ENCODE measurements at regions not wholly inside any gene's neighbourhood (a gene's known extent, or its start where the extent isn't known, plus 50 kb on each side); places are given as distances from the start of the nearest gene placed in this dataset.

DNA sequence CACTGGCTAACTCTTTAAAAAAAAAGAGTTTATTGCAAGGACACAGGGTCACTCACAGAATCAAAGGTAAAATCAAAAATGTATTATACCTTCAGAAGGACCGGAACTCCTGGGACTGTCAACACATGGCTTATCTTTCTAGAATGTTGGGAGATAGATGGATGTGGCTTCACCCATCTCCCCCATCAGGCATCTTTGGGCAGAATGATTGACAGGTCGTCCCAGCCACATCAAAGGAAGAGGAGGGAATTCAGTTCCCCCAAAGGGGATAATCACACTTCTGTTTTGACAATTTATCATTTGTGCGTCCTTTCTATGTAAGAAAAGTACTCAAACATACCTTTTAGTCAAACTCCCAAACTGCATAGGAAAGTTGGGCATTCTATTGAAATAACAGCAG lies 228.6 kb upstream of the CDH5 start:
- TF ChIP-seq POLR2AphosphoS5 (IDR thresholded peaks at IDR 0.05; ENCODE audit: low read depth, low read length) (no peak), POLR2A (IDR thresholded peaks at IDR 0.05; ENCODE audit: low read depth, low read length) (no peak), POU2F2 (IDR thresholded peaks at IDR 0.05; ENCODE audit: low read depth, low read length) (no peak), SPI1 (IDR thresholded peaks at IDR 0.05; ENCODE audit: low read depth, low read length) (no peak), PAX5 (IDR thresholded peaks at IDR 0.05; ENCODE audit: insufficient read depth, low read length, severe bottlenecking) (no peak)
